ENCODE measurements at regions not wholly inside any gene's neighbourhood (a gene's known extent, or its start where the extent isn't known, plus 50 kb on each side); places are given as distances from the start of the nearest gene placed in this dataset.

DNA sequence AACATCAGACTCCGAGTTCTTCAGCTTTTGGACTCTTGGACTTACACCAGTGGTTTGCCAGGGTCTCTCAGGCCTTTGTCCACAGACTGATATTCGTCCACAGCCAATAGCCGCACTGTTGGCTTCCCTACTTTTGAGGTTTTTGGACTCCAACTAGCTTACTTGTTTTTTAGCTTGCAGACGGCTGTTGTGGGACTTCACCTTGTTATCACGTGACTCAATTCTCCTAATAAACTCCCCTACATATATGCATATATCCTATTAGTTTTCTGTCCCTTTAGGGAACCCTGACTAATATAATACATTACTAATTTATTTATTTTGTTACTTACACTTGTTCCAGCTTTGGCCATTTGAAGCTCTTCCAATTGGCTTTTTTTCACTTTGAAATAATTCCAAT, 311.3 kb downstream of the BMP2 start:
- no peaks in the 10 kb centered on the region for H3K79me1 ChIP-seq (ENCODE audit: low read depth in 1 of 2, low read length in 2 of 2)
- H3K36me3 ChIP-seq (ENCODE audit: control insufficient read depth, insufficient read depth, low read length): no peaks in the 10 kb centered on the region
- no peak overlapping the region for H2BK5ac ChIP-seq (ENCODE audit: low read depth, low read length, poor library complexity, severe bottlenecking)
- no TSS peak for BruUV-seq (replicated peaks)
- H3K27ac ChIP-seq (ENCODE audit: insufficient read depth, low read length): no peak overlapping the region
- no peak overlapping the region for H3K4me3 ChIP-seq (ENCODE audit: insufficient read depth, low read depth, low read length)
- WGBS, 2 experiments (ENCODE audit: extremely low coverage in 2 of 2, insufficient read length in 1 of 2): 42% methylated on average over 3 of the region's 5 CpGs; no CpG with 5 or more reads in 1 of the 2 experiments
- no peak overlapping the region for H3K23ac ChIP-seq (ENCODE audit: low read depth, low read length)
- no peak overlapping the region for H2AK9ac ChIP-seq (replicated peaks; ENCODE audit: low read depth, low read length, poor library complexity)
- H3K4me1 ChIP-seq (ENCODE audit: control insufficient read depth, insufficient read depth, low read length): no peaks in the 10 kb centered on the region
- H3K27me3 ChIP-seq (ENCODE audit: control insufficient read depth, insufficient read depth, low read length): no peaks in the 10 kb centered on the region
- H2AK5ac ChIP-seq (ENCODE audit: low read depth, low read length): no peak overlapping the region
- no peak overlapping the region for H2BK15ac ChIP-seq (ENCODE audit: low read depth, low read length)
- CTCF ChIA-PET: no interaction called here
- no peak overlapping the region for H4K5ac ChIP-seq (ENCODE audit: low read depth, low read length)
- intact Hi-C loops (cut with micrococcal nuclease): no loop called here
- TF ChIP-seq ELK1 (IDR thresholded peaks at IDR 0.05; ENCODE audit: borderline replicate concordance, low read depth, low read length) (no peak), MXI1 (IDR thresholded peaks at IDR 0.05; ENCODE audit: borderline replicate concordance, low read depth, low read length) (no peak), MAZ (IDR thresholded peaks at IDR 0.05; ENCODE audit: borderline replicate concordance, low read depth, low read length) (no peak), RCOR1 (IDR thresholded peaks at IDR 0.05; ENCODE audit: insufficient replicate concordance, low read length) (no peak), FOS (IDR thresholded peaks at IDR 0.05; ENCODE audit: low read depth, low read length) (no peak), CHD1 (IDR thresholded peaks at IDR 0.05; ENCODE audit: low read depth, low read length) (no peak), CEBPB (IDR thresholded peaks at IDR 0.05; ENCODE audit: low read depth, low read length) (no peak), BHLHE40 (IDR thresholded peaks at IDR 0.05; ENCODE audit: low read depth, low read length) (no peak), SMC3 (IDR thresholded peaks at IDR 0.05; ENCODE audit: low read depth, low read length) (no peak), NFE2L2 (IDR thresholded peaks at IDR 0.05; ENCODE audit: low read depth, low read length) (no peak), RAD21 (IDR thresholded peaks at IDR 0.05; ENCODE audit: low read length) (no peak), POLR2A (IDR thresholded peaks at IDR 0.05; ENCODE audit: low read depth, low read length) (no peak)
- TF ChIP-seq, protein P1, sequence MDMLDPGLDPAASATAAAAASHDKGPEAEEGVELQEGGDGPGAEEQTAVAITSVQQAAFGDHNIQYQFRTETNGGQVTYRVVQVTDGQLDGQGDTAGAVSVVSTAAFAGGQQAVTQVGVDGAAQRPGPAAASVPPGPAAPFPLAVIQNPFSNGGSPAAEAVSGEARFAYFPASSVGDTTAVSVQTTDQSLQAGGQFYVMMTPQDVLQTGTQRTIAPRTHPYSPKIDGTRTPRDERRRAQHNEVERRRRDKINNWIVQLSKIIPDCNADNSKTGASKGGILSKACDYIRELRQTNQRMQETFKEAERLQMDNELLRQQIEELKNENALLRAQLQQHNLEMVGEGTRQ (IDR thresholded peaks at IDR 0.05; ENCODE audit: low read depth, low read length): no peak
- no peaks in the 10 kb centered on the region for H4K20me1 ChIP-seq (ENCODE audit: insufficient read depth, low read length)
- POLR2A ChIA-PET (ENCODE audit: unreplicated experiment): no interaction called here
- H3K56ac ChIP-seq (ENCODE audit: extremely low read depth, insufficient read depth, low read length): no peak overlapping the region
- dilution Hi-C loops (cut with HindIII; ENCODE audit: low sequenced_read_pairs, unreplicated experiment): no loop called here
- no peak for DNase-seq
- ATAC-seq (ENCODE audit: low read depth): no peak
- no peak overlapping the region for H3K4ac ChIP-seq (ENCODE audit: low read depth, low read length)
- H4K8ac ChIP-seq (ENCODE audit: low read depth in 2 of 2, low read length in 2 of 2): no peak overlapping the region
- no peak overlapping the region for H4K91ac ChIP-seq (ENCODE audit: insufficient read depth, low read depth, low read length)
- in situ Hi-C loops (cut with MboI; ENCODE audit: low sequenced_read_pairs): no loop called here
- H2BK120ac ChIP-seq (ENCODE audit: low read depth, low read length): no peak overlapping the region
- no peak overlapping the region for H3K9ac ChIP-seq (ENCODE audit: low read depth, low read length)
- no peak overlapping the region for H3K14ac ChIP-seq (replicated peaks; ENCODE audit: low read depth, low read length)
- H3K4me2 ChIP-seq (ENCODE audit: low read depth, low read length): no peak overlapping the region
- no peak overlapping the region for H2BK20ac ChIP-seq (ENCODE audit: low read depth, low read length)
- no peaks in the 10 kb centered on the region for H3K9me1 ChIP-seq (ENCODE audit: insufficient read depth, low read length)
- H2AFZ ChIP-seq (replicated peaks; ENCODE audit: low read length, poor library complexity): no peak overlapping the region
- H3K18ac ChIP-seq (ENCODE audit: low read depth, low read length): no peak overlapping the region
- no peaks in the 10 kb centered on the region for H3K9me3 ChIP-seq (ENCODE audit: control insufficient read depth, insufficient read depth, low read length)
